ENCODE measurements at regions not wholly inside any gene's neighbourhood (a gene's known extent, or its start where the extent isn't known, plus 50 kb on each side); places are given as distances from the start of the nearest gene placed in this dataset.

DNA sequence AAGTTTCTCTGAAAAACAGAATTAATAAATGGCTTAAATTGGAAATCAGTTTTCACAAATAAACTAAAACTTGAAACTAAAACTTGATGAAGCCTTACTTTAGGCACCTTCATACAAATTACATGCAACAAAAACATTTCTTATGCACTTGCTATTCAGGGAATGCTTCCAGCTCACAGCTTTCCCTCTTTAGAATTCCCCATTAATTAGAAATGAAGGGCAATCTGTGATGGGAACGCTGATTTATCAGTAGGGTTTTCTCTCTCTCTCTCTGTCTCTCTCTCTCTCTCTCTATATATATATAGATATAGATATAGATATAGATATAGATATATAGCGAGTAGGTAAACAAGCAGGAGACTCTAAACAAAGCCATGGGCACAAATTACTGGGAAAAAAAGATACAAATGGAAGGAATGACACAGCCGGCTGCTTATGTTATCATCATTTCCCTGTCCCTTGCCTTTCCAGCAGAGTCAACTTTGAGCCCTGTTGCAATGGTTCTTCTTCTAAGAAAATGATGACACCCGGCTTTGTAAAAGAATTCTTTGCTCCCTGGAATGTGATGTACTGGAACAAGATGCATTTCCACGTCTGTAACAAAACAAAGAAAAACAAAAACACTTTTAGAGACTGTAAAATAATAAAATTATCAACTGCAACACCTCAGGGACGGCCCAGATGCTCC, 1121.6 kb upstream of the TMEM132C start:
- peaks cover 0 to 5% of the 10 kb centered on the region in 2 donors for H3K4me1 ChIP-seq (ENCODE audit: control insufficient read depth in 1 of 2, low read depth in 2 of 2)
- no peak overlapping the region for H3K27ac ChIP-seq
- H3K36me3 ChIP-seq: no peaks in the 10 kb centered on the region
- H3K27me3 ChIP-seq (replicated peaks; ENCODE audit: insufficient read depth): no peaks in the 10 kb centered on the region
- TF ChIP-seq CTCF (IDR thresholded peaks at IDR 0.05): no peak
- ATAC-seq (ENCODE audit: insufficient number of reproducible peaks, low FRiP score, low read depth): no peak
- peak overlapping the region; percentile 77 for H3K4me3 ChIP-seq
- DNase-seq (ENCODE audit: low spot score): no peak
- no peaks in the 10 kb centered on the region for H3K9me3 ChIP-seq

DNA sequence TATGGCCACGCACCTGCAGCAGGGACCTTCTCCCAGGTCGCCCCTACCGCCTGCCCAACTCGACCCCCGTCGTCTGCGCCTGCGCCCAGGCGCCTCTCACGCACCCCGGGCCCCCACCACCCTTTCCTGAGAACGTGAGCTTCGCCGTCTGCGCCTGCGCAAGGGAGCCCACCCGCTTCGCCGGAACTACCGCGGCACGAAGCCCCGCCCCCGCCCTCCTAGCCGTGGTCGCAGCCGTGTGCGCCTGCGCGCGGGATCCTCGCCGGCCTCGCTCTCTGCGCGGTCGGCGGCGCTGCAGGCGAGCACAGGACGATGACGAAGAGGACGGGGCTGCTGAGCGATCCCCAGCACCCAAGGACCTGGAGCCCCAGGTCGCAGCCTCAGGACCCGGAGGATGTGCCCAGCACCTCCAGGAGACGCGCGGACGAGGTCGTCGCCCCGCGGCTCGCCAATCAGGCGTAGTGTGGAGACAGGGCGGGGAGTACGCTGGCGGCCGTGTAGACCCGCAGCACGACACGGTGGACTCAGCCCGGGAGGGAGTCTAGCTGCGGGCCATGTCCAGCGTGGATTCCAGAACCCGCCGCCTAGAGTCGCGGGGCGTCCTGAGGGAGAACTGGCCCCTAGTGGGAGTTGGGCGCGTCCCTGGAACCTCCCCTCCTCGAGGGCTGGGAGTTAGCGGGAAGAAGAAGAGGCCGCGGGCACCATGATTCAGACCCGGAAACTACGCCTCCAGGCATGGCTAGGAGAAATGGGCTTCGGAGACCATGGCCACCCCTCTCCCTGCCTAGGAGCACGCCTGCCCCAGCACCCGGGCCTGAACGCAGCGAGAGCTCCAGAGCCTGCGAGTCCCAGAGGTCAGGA, 1120.8 kb upstream of the TMEM132C start:
- no peak for TF ChIP-seq CTCF (IDR thresholded peaks at IDR 0.05)

DNA sequence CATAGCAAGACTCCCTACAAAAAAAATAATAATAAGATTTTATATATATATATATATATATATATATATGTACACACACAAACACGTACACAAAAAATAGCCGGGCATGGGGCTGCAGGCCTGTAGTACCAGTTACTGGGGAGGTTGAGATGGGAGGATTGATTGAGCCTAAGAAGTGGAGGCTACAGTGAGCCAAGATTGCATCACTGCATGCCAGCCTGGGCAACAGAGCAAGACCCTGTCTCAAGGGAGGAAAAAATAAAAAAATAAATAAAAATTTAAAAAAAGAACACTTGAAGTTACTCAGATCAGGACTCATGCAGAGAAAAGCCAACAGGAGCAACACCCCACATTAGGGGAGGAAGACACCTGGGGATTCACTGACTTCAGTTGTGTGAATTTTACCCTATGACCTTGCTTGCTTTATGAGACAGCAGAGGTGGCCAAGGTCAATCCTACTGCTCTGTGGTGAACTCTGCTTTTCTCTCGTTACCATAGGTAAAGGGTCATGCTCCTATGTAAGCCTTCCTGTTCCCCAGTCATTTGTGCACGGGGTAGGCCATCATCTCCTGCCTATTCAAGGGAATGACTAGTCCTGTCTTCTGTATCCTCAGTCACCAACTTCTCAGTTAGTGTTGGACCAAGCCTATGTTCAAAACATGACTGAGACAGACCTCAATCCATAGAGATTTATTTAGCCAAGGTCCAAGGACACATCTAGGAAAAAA, 1119.8 kb upstream of the TMEM132C start:
- peaks cover 0 to 5% of the 10 kb centered on the region in 2 donors for H3K4me1 ChIP-seq (ENCODE audit: control insufficient read depth in 1 of 2, low read depth in 2 of 2)
- no peak overlapping the region for H3K27ac ChIP-seq
- no peaks in the 10 kb centered on the region for H3K27me3 ChIP-seq (replicated peaks; ENCODE audit: insufficient read depth)
- H3K9me3 ChIP-seq: no peaks in the 10 kb centered on the region
- DNase-seq (ENCODE audit: low spot score): no peak
- no peaks in the 10 kb centered on the region for H3K36me3 ChIP-seq
- no peak for ATAC-seq (ENCODE audit: insufficient number of reproducible peaks, low FRiP score, low read depth)
- no peak overlapping the region for H3K4me3 ChIP-seq
- no peak for TF ChIP-seq CTCF (IDR thresholded peaks at IDR 0.05)

More for the DNA sequence above, 1120.8 kb upstream of the TMEM132C start:
- no peak overlapping the region for H3K27ac ChIP-seq
- H3K27me3 ChIP-seq (replicated peaks; ENCODE audit: insufficient read depth): no peaks in the 10 kb centered on the region
- H3K4me3 ChIP-seq: peak overlapping the region; percentile 77
- H3K36me3 ChIP-seq: no peaks in the 10 kb centered on the region
- ATAC-seq (ENCODE audit: insufficient number of reproducible peaks, low FRiP score, low read depth): no peak
- peaks cover 0 to 5% of the 10 kb centered on the region in 2 donors for H3K4me1 ChIP-seq (ENCODE audit: control insufficient read depth in 1 of 2, low read depth in 2 of 2)
- no peaks in the 10 kb centered on the region for H3K9me3 ChIP-seq
- no peak for DNase-seq (ENCODE audit: low spot score)

GRCh38 chr12:127147724-127148123, 1119.2 kb upstream of the TMEM132C start:
- no peak for ATAC-seq (ENCODE audit: insufficient number of reproducible peaks, low FRiP score, low read depth)
- Histone ChIP-seq H3K4me3 (no peak overlapping the region), H3K9me3 (no peaks in the 10 kb centered on the region), H3K36me3 (no peaks in the 10 kb centered on the region), H3K4me1 (ENCODE audit: control insufficient read depth in 1 of 2, low read depth in 2 of 2) (peaks cover 0 to 5% of the 10 kb centered on the region in 2 donors), H3K27ac (no peak overlapping the region), H3K27me3 (replicated peaks; ENCODE audit: insufficient read depth) (no peaks in the 10 kb centered on the region)
- no peak for DNase-seq (ENCODE audit: low spot score)
- no peak for TF ChIP-seq CTCF (IDR thresholded peaks at IDR 0.05)

DNA sequence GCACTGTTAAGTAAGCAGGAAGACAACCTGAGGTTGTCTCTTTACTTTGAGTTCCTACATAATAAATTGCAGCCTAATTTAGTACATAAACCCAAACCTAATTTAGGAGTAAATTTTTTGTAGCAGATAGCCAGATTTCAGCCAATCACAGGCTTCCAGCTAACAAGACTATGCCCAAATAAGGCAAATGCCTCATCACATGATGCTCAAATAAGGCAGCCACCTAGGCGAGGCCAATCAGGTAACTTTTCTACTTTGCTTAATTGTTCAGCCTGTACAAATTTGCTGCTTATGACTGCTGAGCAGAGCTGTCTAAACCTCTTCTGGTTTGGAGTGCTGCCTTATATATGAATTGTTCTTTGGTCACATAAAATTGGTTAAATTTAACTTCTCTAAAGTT, 1118.7 kb upstream of the TMEM132C start:
- Histone ChIP-seq H3K36me3 (no peaks in the 10 kb centered on the region), H3K27ac (no peak overlapping the region), H3K4me1 (ENCODE audit: control insufficient read depth in 1 of 2, low read depth in 2 of 2) (peaks cover 0 to 5% of the 10 kb centered on the region in 2 donors), H3K27me3 (replicated peaks; ENCODE audit: insufficient read depth) (no peaks in the 10 kb centered on the region), H3K4me3 (no peak overlapping the region), H3K9me3 (no peaks in the 10 kb centered on the region)
- DNase-seq (ENCODE audit: low spot score): no peak
- TF ChIP-seq CTCF (IDR thresholded peaks at IDR 0.05): no peak
- no peak for ATAC-seq (ENCODE audit: insufficient number of reproducible peaks, low FRiP score, low read depth)
